ENCODE measurements at regions not wholly inside any gene's neighbourhood (a gene's known extent, or its start where the extent isn't known, plus 50 kb on each side); places are given as distances from the start of the nearest gene placed in this dataset.
"Not testable (repeated sequence)": the region's sequence is repeated elsewhere in the genome, so short reads cannot be mapped to it uniquely, and the experiment has no call there.

DNA sequence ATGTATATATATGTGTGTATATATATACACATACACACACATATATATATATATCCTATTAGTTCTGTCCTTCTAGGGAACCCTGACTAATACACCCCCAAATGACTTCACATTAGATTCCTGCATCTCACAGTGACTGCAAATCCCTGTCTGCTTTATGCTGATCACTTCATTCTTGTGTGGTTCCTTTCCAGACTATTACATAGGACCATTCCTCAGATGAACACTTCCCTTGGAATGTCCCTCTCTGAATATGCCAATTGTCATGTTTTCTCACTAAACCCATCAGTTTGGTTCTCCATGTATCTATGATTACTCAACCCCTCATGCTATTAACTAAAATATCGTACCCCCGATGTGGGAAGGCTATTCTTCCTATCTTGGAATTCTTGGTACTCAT lies 605.2 kb upstream of the NR3C2 start:
- Histone ChIP-seq H3K4me2 (ENCODE audit: insufficient read depth, low read length) (no peak overlapping the region), H3K4me1 (ENCODE audit: insufficient read depth, low read length) (no peaks in the 10 kb centered on the region), H3K27ac (ENCODE audit: low read depth, low read length) (no peak overlapping the region), H3K36me3 (ENCODE audit: insufficient read depth, low read length) (no peaks in the 10 kb centered on the region), H3K9me3 (ENCODE audit: low read depth, low read length) (no peaks in the 10 kb centered on the region), H2AFZ (ENCODE audit: low read length) (no peak overlapping the region), H3K79me2 (ENCODE audit: insufficient read depth, low read length) (no peaks in the 10 kb centered on the region), H4K20me1 (ENCODE audit: insufficient read depth, low read length) (no peaks in the 10 kb centered on the region), H3K4me3 (ENCODE audit: insufficient read depth, low read length) (no peak overlapping the region), H3K27me3 (ENCODE audit: insufficient read depth, low read length) (no peaks in the 10 kb centered on the region)
- DNase-seq (ENCODE audit: insufficient read length, low spot score, missing footprints), result no peak
- TF ChIP-seq, protein P1, sequence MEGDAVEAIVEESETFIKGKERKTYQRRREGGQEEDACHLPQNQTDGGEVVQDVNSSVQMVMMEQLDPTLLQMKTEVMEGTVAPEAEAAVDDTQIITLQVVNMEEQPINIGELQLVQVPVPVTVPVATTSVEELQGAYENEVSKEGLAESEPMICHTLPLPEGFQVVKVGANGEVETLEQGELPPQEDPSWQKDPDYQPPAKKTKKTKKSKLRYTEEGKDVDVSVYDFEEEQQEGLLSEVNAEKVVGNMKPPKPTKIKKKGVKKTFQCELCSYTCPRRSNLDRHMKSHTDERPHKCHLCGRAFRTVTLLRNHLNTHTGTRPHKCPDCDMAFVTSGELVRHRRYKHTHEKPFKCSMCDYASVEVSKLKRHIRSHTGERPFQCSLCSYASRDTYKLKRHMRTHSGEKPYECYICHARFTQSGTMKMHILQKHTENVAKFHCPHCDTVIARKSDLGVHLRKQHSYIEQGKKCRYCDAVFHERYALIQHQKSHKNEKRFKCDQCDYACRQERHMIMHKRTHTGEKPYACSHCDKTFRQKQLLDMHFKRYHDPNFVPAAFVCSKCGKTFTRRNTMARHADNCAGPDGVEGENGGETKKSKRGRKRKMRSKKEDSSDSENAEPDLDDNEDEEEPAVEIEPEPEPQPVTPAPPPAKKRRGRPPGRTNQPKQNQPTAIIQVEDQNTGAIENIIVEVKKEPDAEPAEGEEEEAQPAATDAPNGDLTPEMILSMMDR (IDR thresholded peaks at IDR 0.05; ENCODE audit: extremely low read depth, low read depth, low read length), result no peak

DNA sequence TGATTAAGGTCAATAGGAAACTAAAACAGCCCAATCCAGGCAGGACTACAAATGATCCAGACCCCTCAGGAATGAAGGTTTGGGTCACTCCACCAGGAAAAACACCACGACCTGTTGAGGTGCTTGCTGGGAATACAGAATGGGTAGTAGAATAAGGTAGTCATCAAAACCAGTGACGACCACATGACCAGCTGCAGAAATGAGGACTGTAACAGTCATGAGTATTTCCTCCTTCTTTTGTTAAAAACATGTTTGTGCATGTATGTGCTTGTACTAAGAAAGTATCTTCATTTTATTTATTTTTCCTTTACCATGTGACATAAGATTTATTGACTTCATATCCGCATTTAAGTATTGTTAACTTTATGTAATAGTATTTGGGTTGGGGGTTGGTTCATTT lies 603.5 kb upstream of the NR3C2 start:
- Histone ChIP-seq H3K27ac (ENCODE audit: low read depth, low read length) (no peak overlapping the region), H3K4me1 (ENCODE audit: insufficient read depth, low read length) (no peaks in the 10 kb centered on the region), H2AFZ (ENCODE audit: low read length) (no peak overlapping the region), H3K79me2 (ENCODE audit: insufficient read depth, low read length) (no peaks in the 10 kb centered on the region), H4K20me1 (ENCODE audit: insufficient read depth, low read length) (no peaks in the 10 kb centered on the region), H3K9me3 (ENCODE audit: low read depth, low read length) (no peaks in the 10 kb centered on the region), H3K4me2 (ENCODE audit: insufficient read depth, low read length) (no peak overlapping the region), H3K36me3 (ENCODE audit: insufficient read depth, low read length) (no peaks in the 10 kb centered on the region), H3K4me3 (ENCODE audit: insufficient read depth, low read length) (no peak overlapping the region), H3K27me3 (ENCODE audit: insufficient read depth, low read length) (no peaks in the 10 kb centered on the region)
- TF ChIP-seq, protein P1 (IDR thresholded peaks at IDR 0.05; ENCODE audit: extremely low read depth, low read depth, low read length), result no peak
- DNase-seq (ENCODE audit: insufficient read length, low spot score, missing footprints), result no peak

DNA sequence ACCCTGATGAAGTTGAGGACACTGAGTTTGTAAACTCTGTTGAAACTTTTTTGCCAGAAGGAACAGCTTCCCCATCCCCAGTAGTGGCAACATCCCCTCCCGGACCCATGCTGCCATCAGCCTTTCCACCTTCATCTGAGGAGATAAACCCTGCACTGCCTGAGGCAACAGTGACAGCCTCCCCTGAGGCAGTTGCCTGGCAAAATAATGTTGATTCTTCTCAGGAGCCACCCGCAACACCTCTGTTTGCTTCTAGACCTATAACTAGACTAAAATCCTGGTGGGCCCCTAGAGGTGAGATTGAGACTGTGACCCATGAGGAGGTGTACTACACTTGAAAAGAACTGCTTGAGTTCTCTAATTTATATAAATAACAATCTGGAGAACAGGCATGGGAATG lies 597.6 kb upstream of the NR3C2 start:
- not testable (repeated sequence) for H3K4me1 ChIP-seq (ENCODE audit: insufficient read depth, low read length); H3K4me3 ChIP-seq (ENCODE audit: insufficient read depth, low read length); H3K79me2 ChIP-seq (ENCODE audit: insufficient read depth, low read length)

DNA sequence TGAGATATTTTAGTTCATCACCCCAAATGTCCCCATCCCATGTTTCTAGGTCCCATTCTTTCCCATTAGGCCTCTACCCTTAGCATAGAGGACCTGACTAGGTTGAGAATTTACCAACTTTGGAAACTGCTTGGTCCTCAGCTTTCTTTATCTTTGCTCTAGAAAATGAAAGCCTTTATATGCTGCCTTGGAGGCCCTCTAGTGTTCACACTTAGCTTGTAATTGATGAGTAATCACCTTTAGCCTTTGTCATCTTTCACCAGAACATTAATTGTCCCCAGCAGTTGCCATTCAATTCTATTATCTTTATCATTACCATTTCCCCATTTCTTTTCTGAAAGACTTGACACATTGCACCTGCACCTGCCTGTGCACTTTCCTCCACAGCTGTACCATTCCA lies 589.2 kb upstream of the NR3C2 start:
- TF ChIP-seq, protein P1 (IDR thresholded peaks at IDR 0.05; ENCODE audit: extremely low read depth, low read depth, low read length), result peak; percentile 41
- Histone ChIP-seq H3K9me3 (ENCODE audit: low read depth, low read length) (no peaks in the 10 kb centered on the region), H2AFZ (ENCODE audit: low read length) (no peak overlapping the region), H3K27me3 (ENCODE audit: insufficient read depth, low read length) (no peaks in the 10 kb centered on the region), H3K4me3 (ENCODE audit: insufficient read depth, low read length) (no peak overlapping the region), H3K79me2 (ENCODE audit: insufficient read depth, low read length) (no peaks in the 10 kb centered on the region), H3K4me2 (ENCODE audit: insufficient read depth, low read length) (no peak overlapping the region), H3K27ac (ENCODE audit: low read depth, low read length) (no peak overlapping the region), H3K36me3 (ENCODE audit: insufficient read depth, low read length) (no peaks in the 10 kb centered on the region), H4K20me1 (ENCODE audit: insufficient read depth, low read length) (no peaks in the 10 kb centered on the region), H3K4me1 (ENCODE audit: insufficient read depth, low read length) (no peaks in the 10 kb centered on the region)
- no peak for DNase-seq (ENCODE audit: insufficient read length, low spot score, missing footprints)

More for the DNA sequence above, 597.6 kb upstream of the NR3C2 start:
- H2AFZ ChIP-seq (ENCODE audit: low read length); H3K36me3 ChIP-seq (ENCODE audit: insufficient read depth, low read length); H3K27ac ChIP-seq (ENCODE audit: low read depth, low read length); H4K20me1 ChIP-seq (ENCODE audit: insufficient read depth, low read length); H3K27me3 ChIP-seq (ENCODE audit: insufficient read depth, low read length); DNase-seq (ENCODE audit: insufficient read length, low spot score, missing footprints); H3K4me2 ChIP-seq (ENCODE audit: insufficient read depth, low read length); H3K9me3 ChIP-seq (ENCODE audit: low read depth, low read length): not testable (repeated sequence)
